HG02798 (cell line): ENCODE measurements at regions not wholly inside any gene's neighbourhood (a gene's known extent, or its start where the extent isn't known, plus 50 kb on each side); places are given as distances from the start of the nearest gene placed in this dataset.
A peak's percentile ranks its signal among the peaks of the same experiment; 100 is the strongest.

Experiments used
- ATAC-seq: cut with Tn5 transposase; IDR thresholded peaks from one replicate; pipeline ENCODE4 v1.9.1; 2021; ENCODE audit warnings: mild to moderate bottlenecking; ENCODE audit not compliant: unreplicated experiment, poor library complexity

- no peak for ATAC-seq
Observed at GRCh38 chr3:72299321-72299802, 514.4 kb upstream of the PROK2 start.

DNA sequence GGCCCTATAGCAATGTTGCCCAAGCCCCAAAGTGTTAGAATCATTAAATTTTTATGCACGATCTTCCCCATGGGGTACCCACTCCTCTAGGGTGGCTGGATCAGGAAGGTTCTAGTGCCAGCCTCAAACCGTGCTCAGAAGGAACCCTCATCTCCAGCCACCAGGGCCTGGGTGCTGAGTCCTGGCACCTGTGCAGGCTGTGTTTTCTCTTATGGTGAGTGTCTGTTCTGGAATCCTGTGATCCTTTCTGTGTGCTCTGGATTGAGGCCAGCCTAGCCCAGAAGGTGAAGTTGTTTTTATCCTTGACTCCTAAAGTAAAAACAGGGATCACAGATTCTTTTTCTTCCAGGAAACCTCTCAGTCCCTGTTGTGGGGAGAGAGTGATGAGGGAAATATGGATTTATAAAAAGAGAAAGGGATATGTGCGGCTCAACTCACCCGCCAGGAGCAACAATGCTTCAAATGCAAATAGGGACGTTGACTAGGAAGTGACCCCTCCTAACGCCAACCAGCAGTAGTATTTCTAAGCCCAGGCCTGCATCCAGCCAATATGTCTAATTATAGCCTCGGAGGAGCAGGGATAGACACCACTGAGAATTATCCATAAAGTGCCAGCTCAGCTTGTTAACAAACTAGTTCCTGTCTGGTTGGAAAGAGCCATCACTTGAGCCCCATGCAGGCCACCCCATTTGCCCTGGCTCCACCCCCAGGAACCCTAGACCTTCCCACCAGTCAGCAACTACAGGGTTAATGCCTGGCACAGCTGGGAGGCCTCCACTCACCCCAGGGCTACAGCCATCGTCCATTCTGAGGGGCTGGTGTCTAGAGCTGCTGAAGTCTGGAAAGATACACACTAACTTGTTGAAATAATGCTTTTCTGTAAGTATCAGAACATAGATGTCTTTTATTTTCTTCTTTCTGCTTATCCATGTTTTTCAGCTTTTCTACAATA lies 513.5 kb upstream of the PROK2 start:
- ATAC-seq, result no peak

DNA sequence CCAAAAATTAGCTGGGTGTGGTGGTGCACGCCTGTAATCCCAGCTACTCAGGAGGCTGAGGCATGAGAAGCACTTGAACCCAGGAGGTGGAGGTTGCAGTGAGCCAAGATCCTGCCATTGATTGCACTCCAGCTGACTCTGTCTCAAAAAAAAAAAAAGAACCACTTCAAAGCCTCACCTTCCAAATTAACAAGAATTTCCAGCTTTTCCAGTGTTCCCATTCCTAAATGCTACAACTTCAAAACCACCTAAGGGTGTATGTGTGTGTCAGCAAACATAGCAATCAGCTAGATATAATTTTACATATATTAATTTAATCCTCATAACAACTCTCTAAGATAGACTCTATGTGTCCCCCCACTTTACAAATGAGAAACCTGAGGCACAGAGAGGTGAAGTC lies 512.5 kb upstream of the PROK2 start:
- ATAC-seq, result no peak

DNA sequence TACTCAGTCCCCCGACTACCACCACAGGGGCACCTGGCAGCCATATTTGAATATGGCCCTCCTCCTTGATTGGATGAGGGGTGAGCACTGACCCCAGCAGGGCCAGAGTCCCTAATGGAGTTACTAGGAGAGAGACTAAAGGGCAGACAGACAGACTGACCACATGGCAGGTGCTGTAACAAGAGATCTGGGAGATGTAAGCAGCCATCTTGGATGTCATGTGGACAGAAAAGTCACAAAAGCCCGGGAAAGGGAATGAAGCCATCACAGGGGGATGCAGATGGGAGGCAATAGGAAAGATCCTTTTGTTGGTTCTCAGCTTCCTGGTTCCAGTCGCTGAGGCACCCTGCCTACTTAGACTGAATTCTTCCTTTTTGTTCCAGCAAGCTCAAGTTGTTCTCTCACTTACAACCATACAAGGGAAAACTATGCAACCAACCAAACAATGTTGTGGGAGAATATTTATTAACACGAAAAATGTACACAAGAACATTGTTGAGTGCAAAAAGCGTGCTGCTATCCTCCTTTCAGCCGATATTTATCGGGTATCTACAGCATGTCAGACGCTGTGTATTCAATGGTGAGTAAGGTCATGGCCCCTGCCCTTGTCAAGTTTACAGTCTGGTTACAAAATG lies 511.6 kb upstream of the PROK2 start:
- ATAC-seq, result no peak

DNA sequence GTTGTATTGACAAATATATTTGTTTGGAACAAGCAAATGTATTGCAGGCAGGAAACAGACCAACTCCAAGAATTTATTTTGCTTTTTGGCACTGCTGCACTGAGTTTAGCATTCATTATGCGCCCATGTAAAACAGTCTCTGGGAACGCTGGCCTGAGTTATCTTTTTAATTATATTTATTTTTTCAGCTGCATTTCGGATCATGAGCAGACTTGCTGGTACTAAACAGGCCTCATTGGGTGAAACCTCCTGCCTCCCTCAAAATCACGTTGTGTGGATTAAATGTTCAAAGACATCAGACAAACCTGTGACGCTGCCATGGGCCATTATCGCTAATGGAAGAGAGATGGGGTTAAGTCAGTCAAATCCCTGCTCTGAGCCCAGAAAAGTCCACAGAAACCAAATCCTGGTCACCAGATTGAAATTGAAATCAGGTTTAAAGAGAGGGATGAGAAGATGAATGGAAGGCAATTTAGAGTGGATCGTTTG lies 511.1 kb upstream of the PROK2 start:
- ATAC-seq, result no peak

DNA sequence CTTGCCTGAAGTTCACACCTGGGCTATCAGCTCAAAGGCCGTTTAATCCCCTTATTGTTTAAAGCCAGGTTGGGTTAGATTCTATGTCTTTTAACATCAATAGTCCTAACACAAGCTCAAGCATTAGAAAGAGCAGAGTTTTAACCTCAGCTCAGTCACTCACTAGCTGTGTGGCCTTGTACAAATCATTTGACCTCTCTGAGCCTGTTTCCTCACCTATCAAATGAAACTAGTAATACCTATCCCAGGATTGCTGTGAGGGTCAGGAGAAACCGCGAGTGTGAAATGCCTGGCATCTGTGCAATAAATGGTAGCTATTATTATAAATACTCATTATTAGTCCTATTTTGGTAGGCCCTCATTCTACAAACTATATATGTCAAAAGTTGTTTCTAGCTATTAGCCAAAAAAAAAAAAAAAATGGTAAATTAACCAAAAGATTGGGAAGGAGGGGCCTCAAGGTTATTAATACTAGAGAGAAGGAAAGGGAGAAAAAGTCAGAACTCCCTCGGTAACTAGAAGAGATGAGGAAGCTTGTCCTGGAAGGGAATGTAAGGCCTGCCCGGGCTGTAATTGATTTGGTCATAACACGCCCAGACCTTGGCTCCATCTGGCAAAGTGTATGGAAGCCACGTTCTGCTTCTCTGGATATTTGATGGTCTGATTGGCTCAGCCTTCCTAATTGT lies 510.5 kb upstream of the PROK2 start:
- ATAC-seq, result no peak

GRCh38 chr3:72290859-72291638 lies 506.1 kb upstream of the PROK2 start:
- no peak for ATAC-seq

DNA sequence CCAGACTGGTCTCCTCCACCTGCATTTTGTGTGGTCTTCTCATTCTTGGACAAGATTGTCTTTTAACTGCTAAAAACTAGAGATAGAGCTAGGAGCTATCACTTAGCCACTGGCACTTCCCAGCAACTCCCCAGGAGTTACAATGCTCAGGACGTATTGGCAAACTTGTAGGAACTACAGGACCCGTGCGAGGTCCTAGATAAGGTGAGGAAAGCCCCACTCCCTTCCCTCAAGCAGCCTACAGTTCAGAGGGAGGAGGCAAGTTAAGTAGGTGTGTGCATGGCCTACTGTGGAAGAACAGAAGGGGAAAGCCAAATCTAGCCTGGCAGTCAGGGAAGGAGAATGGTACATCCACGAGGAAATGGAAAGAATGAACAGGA lies 504.7 kb upstream of the PROK2 start:
- peak; percentile 22 for ATAC-seq

GRCh38 chr3:72288955-72289691 lies 504.2 kb upstream of the PROK2 start:
- peak; percentile 54 for ATAC-seq

DNA sequence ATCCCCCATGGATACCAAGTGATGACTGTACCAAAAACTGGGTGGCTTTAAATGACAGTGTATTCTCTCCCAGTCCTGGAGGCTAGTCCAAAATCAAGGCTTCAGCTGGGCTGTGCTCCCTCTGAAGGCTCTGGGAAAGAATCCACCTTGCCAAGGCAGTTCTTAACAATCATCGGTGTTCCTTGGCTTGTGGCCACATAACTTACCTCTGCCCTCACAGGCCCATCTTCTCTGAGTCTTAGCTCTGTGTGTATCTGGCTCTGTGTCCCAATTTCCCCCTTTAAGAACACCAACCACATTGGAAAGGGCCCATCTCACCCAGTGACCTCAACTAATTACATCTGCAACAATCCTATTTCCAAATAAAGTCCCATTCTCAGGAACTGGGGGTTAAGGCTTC lies 503.0 kb upstream of the PROK2 start:
- ATAC-seq, result no peak

GRCh38 chr3:72285502-72285901 lies 500.6 kb upstream of the PROK2 start:
- no peak for ATAC-seq

DNA sequence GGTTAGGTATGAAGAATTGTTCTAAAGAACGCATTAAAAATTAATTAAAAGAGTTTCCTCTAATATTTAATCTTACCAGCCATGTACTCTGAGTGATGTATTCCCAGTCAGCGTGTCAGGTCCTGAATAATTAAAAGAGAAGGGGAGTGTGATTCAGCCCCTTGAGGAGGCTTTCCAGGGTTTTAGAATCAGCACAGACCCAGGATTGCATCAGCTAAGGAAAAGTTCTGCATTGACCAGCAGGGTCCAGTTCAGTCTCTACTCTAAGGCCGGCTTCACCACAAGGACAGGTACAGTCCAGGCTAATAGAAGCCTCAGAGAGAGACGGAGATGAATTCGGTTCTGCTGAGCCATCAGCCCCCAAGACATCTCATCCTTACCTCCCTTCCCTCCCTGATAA lies 499.5 kb upstream of the PROK2 start:
- no peak for ATAC-seq

GRCh38 chr3:72282918-72283317 lies 498.0 kb upstream of the PROK2 start:
- no peak for ATAC-seq

DNA sequence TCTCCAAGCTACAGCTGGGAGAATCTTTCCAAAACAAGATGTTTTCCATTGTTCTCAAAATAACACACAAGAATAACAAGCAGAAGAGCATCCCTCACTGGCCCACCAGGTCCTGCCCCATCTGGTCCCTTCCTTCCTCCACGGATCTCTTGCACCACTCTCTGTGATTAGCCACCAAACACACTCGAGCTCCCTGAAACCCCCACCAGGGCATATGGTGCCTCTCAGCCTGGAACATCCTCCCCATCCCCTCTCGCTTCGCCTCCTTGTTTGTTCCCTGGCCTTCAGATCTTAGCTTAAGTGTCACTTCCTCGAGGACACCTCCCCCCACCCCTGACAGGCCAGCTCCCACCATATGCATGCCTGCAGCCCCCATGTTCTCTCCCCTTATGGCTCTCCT lies 496.6 kb upstream of the PROK2 start:
- ATAC-seq, result no peak

DNA sequence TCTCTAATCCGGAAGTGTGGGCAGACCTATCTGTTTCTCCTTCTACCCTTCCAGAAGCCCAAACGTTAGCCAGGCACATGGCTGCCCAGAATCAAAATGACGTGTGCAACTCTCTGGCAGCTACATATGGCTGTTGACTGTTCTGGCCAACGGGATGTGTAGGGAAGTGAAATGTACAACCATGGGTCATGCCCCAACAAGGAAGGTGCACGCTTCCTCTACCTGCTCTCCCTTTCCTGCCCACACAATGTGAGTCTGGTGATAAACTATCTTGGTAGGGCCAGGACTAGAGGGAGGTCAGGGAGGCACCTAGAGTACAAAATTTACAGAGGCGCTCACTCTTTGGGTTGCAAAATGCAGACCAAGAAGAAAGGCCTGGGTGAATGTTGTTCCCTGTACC lies 495.9 kb upstream of the PROK2 start:
- no peak for ATAC-seq

- ATAC-seq, result no peak
Observed at GRCh38 chr3:72279631-72280041, 494.7 kb upstream of the PROK2 start.

GRCh38 chr3:72279068-72279604 lies 494.2 kb upstream of the PROK2 start:
- no peak for ATAC-seq

GRCh38 chr3:72278349-72279067 lies 493.6 kb upstream of the PROK2 start:
- ATAC-seq, result no peak

DNA sequence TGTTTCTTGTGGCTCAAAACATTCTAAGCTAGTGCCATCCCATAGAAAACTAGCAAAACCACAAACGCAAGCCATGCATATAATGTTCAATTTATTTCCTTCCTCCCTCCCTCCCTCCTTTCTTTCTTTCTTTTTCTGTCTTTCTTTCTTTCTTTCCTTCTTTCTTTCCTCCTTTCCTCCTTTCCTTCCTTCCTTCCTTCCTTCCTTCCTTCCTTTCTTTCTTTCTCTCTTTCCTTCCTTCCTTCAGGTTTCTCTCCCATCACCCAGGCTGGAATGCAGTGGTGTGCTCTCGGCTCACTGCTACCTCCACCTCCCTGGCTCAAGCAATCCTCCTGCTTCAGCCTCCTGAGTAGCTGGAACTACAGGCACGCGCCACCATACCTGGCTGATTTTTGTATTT lies 492.8 kb upstream of the PROK2 start:
- ATAC-seq, result no peak
